Skeletal muscle satellite cell (primary cell): ENCODE measurements at regions not wholly inside any gene's neighbourhood (a gene's known extent, or its start where the extent isn't known, plus 50 kb on each side); places are given as distances from the start of the nearest gene placed in this dataset.

Experiments used
- H3K27me3 ChIP-seq: 2 replicates; pipeline ENCODE4 v1.7.0; 2013; ENCODE audit warnings: low read length; ENCODE audit not compliant: control insufficient read depth, insufficient read depth
- H3K36me3 ChIP-seq: 2 replicates; pipeline ENCODE4 v1.7.0; 2013; ENCODE audit warnings: mild to moderate bottlenecking, control low read depth, low read length; ENCODE audit not compliant: insufficient read depth
- H3K4me1 ChIP-seq: 2 replicates; pipeline ENCODE4 v1.7.0; 2013; ENCODE audit warnings: low read length; ENCODE audit not compliant: control insufficient read depth, insufficient read depth
- H3K4me2 ChIP-seq: 2 replicates; pipeline ENCODE4 v1.7.0; 2013; ENCODE audit warnings: mild to moderate bottlenecking, low read length
- H3K4me3 ChIP-seq: 2 replicates; pipeline ENCODE4 v1.7.0; 2013; ENCODE audit warnings: low read length
- H3K9ac ChIP-seq: 2 replicates; pipeline ENCODE4 v1.7.0; 2013; ENCODE audit warnings: mild to moderate bottlenecking, low read depth, low read length, moderate library complexity
- H3K9me3 ChIP-seq: replicated peaks from 2 replicates; pipeline ENCODE4 v1.7.0; 2013; ENCODE audit warnings: mild to moderate bottlenecking, control low read depth, low read length

- Histone ChIP-seq H3K4me1 (no peaks in the 10 kb centered on the region), H3K9ac (no peak overlapping the region), H3K9me3 (no peaks in the 10 kb centered on the region), H3K4me3 (no peak overlapping the region), H3K27me3 (no peaks in the 10 kb centered on the region), H3K4me2 (no peak overlapping the region), H3K36me3 (no peaks in the 10 kb centered on the region)
These were observed 566.5 kb upstream of the PCDH15 start for GRCh38 chr10:55367555-55367954.

GRCh38 chr10:55358539-55358938 lies 557.5 kb upstream of the PCDH15 start:
- H3K4me1 ChIP-seq = no peaks in the 10 kb centered on the region
- H3K4me2 ChIP-seq = no peak overlapping the region
- no peaks in the 10 kb centered on the region for H3K27me3 ChIP-seq
- no peaks in the 10 kb centered on the region for H3K9me3 ChIP-seq
- no peaks in the 10 kb centered on the region for H3K36me3 ChIP-seq
- no peak overlapping the region for H3K4me3 ChIP-seq
- H3K9ac ChIP-seq = no peak overlapping the region

- H3K4me1 ChIP-seq = no peaks in the 10 kb centered on the region
- no peak overlapping the region for H3K9ac ChIP-seq
- H3K4me2 ChIP-seq = no peak overlapping the region
- H3K36me3 ChIP-seq = no peaks in the 10 kb centered on the region
- H3K27me3 ChIP-seq = no peaks in the 10 kb centered on the region
- H3K9me3 ChIP-seq = peaks cover 3% of the 10 kb centered on the region
- H3K4me3 ChIP-seq = no peak overlapping the region
These were observed 552.4 kb upstream of the PCDH15 start for GRCh38 chr10:55353414-55353813.

- Histone ChIP-seq H3K36me3 (no peaks in the 10 kb centered on the region), H3K4me3 (no peak overlapping the region), H3K9ac (no peak overlapping the region), H3K27me3 (no peaks in the 10 kb centered on the region), H3K4me1 (no peaks in the 10 kb centered on the region), H3K9me3 (peaks cover 3% of the 10 kb centered on the region), H3K4me2 (no peak overlapping the region)
These were observed 550.4 kb upstream of the PCDH15 start for GRCh38 chr10:55351431-55351830.

- peaks cover 3% of the 10 kb centered on the region for H3K9me3 ChIP-seq
- H3K4me1 ChIP-seq = no peaks in the 10 kb centered on the region
- no peak overlapping the region for H3K9ac ChIP-seq
- H3K4me2 ChIP-seq = no peak overlapping the region
- H3K36me3 ChIP-seq = no peaks in the 10 kb centered on the region
- H3K27me3 ChIP-seq = no peaks in the 10 kb centered on the region
- H3K4me3 ChIP-seq = no peak overlapping the region
These were observed 547.5 kb upstream of the PCDH15 start for GRCh38 chr10:55348534-55348933.

- Histone ChIP-seq H3K4me1 (no peaks in the 10 kb centered on the region), H3K4me3 (no peak overlapping the region), H3K4me2 (no peak overlapping the region), H3K9me3 (no peaks in the 10 kb centered on the region), H3K27me3 (no peaks in the 10 kb centered on the region), H3K36me3 (no peaks in the 10 kb centered on the region), H3K9ac (no peak overlapping the region)
These were observed 529.5 kb upstream of the PCDH15 start for GRCh38 chr10:55330486-55330885.

- H3K4me2 ChIP-seq = no peak overlapping the region
- no peaks in the 10 kb centered on the region for H3K36me3 ChIP-seq
- no peak overlapping the region for H3K4me3 ChIP-seq
- H3K27me3 ChIP-seq = no peaks in the 10 kb centered on the region
- no peaks in the 10 kb centered on the region for H3K9me3 ChIP-seq
- H3K9ac ChIP-seq = no peak overlapping the region
- no peaks in the 10 kb centered on the region for H3K4me1 ChIP-seq
These were observed 528.8 kb upstream of the PCDH15 start for GRCh38 chr10:55329796-55330195.

- Histone ChIP-seq H3K9me3 (peaks cover 4% of the 10 kb centered on the region), H3K9ac (no peak overlapping the region), H3K4me2 (no peak overlapping the region), H3K27me3 (no peaks in the 10 kb centered on the region), H3K36me3 (no peaks in the 10 kb centered on the region), H3K4me1 (no peaks in the 10 kb centered on the region), H3K4me3 (no peak overlapping the region)
These were observed 519.2 kb upstream of the PCDH15 start for GRCh38 chr10:55320187-55320700.

GRCh38 chr10:55311848-55312635 lies 511.0 kb upstream of the PCDH15 start:
- no peak overlapping the region for H3K4me3 ChIP-seq
- H3K36me3 ChIP-seq = no peaks in the 10 kb centered on the region
- H3K4me2 ChIP-seq = no peak overlapping the region
- no peaks in the 10 kb centered on the region for H3K27me3 ChIP-seq
- H3K4me1 ChIP-seq = no peaks in the 10 kb centered on the region
- peaks cover 3% of the 10 kb centered on the region for H3K9me3 ChIP-seq
- H3K9ac ChIP-seq = no peak overlapping the region

- Histone ChIP-seq H3K27me3 (no peaks in the 10 kb centered on the region), H3K9me3 (peaks cover 3% of the 10 kb centered on the region), H3K4me2 (no peak overlapping the region), H3K9ac (no peak overlapping the region), H3K4me3 (no peak overlapping the region), H3K36me3 (no peaks in the 10 kb centered on the region), H3K4me1 (no peaks in the 10 kb centered on the region)
These were observed 509.1 kb upstream of the PCDH15 start for GRCh38 chr10:55310143-55310542.

- H3K4me2 ChIP-seq = no peak overlapping the region
- no peaks in the 10 kb centered on the region for H3K36me3 ChIP-seq
- no peaks in the 10 kb centered on the region for H3K27me3 ChIP-seq
- no peak overlapping the region for H3K4me3 ChIP-seq
- no peaks in the 10 kb centered on the region for H3K4me1 ChIP-seq
- H3K9ac ChIP-seq = no peak overlapping the region
- peaks cover 3% of the 10 kb centered on the region for H3K9me3 ChIP-seq
These were observed 504.3 kb upstream of the PCDH15 start for GRCh38 chr10:55305285-55305684.

- Histone ChIP-seq H3K36me3 (no peaks in the 10 kb centered on the region), H3K9ac (no peak overlapping the region), H3K9me3 (no peaks in the 10 kb centered on the region), H3K4me3 (no peak overlapping the region), H3K27me3 (no peaks in the 10 kb centered on the region), H3K4me1 (no peaks in the 10 kb centered on the region), H3K4me2 (no peak overlapping the region)
These were observed 486.3 kb upstream of the PCDH15 start for GRCh38 chr10:55287346-55287745.
